Caco-2 (cell line): ENCODE measurements at regions not wholly inside any gene's neighbourhood (a gene's known extent, or its start where the extent isn't known, plus 50 kb on each side); places are given as distances from the start of the nearest gene placed in this dataset.

ENCODE experiments used
- BruUV-seq: library from RNA; stranded (reverse); fragments of 400-500 nt; replicated peaks from 2 replicates; lab custom pipeline; 2021; lab: Mats Ljungman, UMichigan
- CTCF ChIA-PET: fragments of 300-600 bp; sonication (Branson Sonifier 250); formaldehyde crosslinking; loops from one replicate; lab custom pipeline; 2022; ENCODE audit warnings: antibody characterized with exemption; lab: Charles Lee
- POLR2A ChIA-PET: fragments of 300-600 bp; sonication (Branson Sonifier 250); formaldehyde crosslinking; loops from one replicate; lab custom pipeline; 2022; ENCODE audit warnings: antibody characterized with exemption; lab: Charles Lee
- DNase-seq, 2 experiments: peaks; one replicate each; pipeline versions ENCODE4 v3.0.0 to v3.0.0-alpha.2; 2020 to 2022
- H3K27me3 ChIP-seq: replicated peaks from 2 replicates; pipeline ENCODE4 v1.6.0; 2011; ENCODE audit warnings: low read length; ENCODE audit not compliant: control insufficient read depth, insufficient read depth
- H3K36me3 ChIP-seq: 2 replicates; pipeline ENCODE4 v1.5.1; 2011; ENCODE audit warnings: low read length; ENCODE audit not compliant: control insufficient read depth, insufficient read depth
- H3K4me1 ChIP-seq: fragments of 250-450 bp; sonication (Bioruptor Pico); 2 replicates; pipeline ENCODE4 v1.5.1; 2020; ENCODE audit warnings: mild to moderate bottlenecking
- H3K4me3 ChIP-seq: 2 replicates; pipeline ENCODE4 v1.5.1; 2011; ENCODE audit warnings: low read depth, mild to moderate bottlenecking, control low read depth, low read length
- H3K9me3 ChIP-seq: fragments of 250-450 bp; sonication (Bioruptor Pico); 2 replicates; pipeline ENCODE4 v1.5.1; 2020; ENCODE audit warnings: mild to moderate bottlenecking, moderate library complexity
- H3K27ac Mint-ChIP-seq: one replicate; pipeline ENCODE4 v1.8.0; 2022; ENCODE audit warnings: mixed read lengths; ENCODE audit not compliant: unreplicated experiment
- H3K27me3 Mint-ChIP-seq: one replicate; pipeline ENCODE4 v1.8.0; 2022; ENCODE audit warnings: mixed read lengths; ENCODE audit not compliant: insufficient read depth, unreplicated experiment
- H3K36me3 Mint-ChIP-seq: one replicate; pipeline ENCODE4 v1.8.0; 2022; ENCODE audit warnings: mild to moderate bottlenecking, mixed read lengths; ENCODE audit not compliant: insufficient read depth, unreplicated experiment
- H3K4me1 Mint-ChIP-seq: one replicate; pipeline ENCODE4 v1.8.0; 2022; ENCODE audit warnings: low read depth, mixed read lengths; ENCODE audit not compliant: unreplicated experiment
- H3K4me3 Mint-ChIP-seq: one replicate; pipeline ENCODE4 v1.8.0; 2022; ENCODE audit warnings: mild to moderate bottlenecking, moderate library complexity, mixed read lengths; ENCODE audit not compliant: unreplicated experiment
- H3K9me3 Mint-ChIP-seq: one replicate; pipeline ENCODE4 v1.8.0; 2022; ENCODE audit warnings: mixed read lengths; ENCODE audit not compliant: unreplicated experiment
- intact Hi-C: fragments of 100-400 bp; cut with micrococcal nuclease; formaldehyde crosslinking; loops from one replicate; pipeline ENCODE4 v1.10.0; 2022; ENCODE audit not compliant: unreplicated experiment
- TF ChIP-seq, protein P1 (sequence below), 2 experiments: fragments of 200-600 bp in 1 of 2; IDR thresholded peaks; 1 replicate in 1 of 2; 2 replicates in 1 of 2; pipeline versions ENCODE4 v1.5.1 to v1.8.0; 2011 to 2022; ENCODE audit warnings: antibody characterized with exemption in 1 of 2, control low read depth in 1 of 2, inconsistent platforms in 1 of 2, low read depth in 1 of 2, low read length in 1 of 2, mild to moderate bottlenecking in 1 of 2, moderate library complexity in 1 of 2; ENCODE audit not compliant: insufficient read depth in 1 of 2, severe bottlenecking in 1 of 2, unreplicated experiment in 1 of 2

DNA sequence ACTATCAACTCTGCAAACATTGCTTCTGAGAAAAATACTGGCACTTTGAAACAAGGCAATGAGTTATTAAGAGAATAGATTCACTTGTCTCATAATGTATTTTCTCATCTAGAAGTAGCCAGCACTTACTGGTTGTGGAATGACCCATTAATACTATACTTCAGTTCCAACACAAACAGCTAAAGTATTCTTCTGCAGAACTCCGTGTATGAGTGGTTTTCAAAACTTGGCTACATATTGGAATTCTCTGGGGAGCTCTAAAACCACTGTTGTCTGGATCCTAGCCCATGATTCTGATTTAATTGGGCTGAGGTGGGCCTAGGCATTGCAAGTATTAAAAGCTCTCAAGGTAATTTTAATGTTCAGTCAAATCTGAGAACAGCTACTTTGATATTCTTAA, 1416.4 kb upstream of the RAG2 start:
- DNase-seq, result no peak
- intact Hi-C loops, result no loop called here
- no TSS peak for BruUV-seq
- TF ChIP-seq, protein P1, sequence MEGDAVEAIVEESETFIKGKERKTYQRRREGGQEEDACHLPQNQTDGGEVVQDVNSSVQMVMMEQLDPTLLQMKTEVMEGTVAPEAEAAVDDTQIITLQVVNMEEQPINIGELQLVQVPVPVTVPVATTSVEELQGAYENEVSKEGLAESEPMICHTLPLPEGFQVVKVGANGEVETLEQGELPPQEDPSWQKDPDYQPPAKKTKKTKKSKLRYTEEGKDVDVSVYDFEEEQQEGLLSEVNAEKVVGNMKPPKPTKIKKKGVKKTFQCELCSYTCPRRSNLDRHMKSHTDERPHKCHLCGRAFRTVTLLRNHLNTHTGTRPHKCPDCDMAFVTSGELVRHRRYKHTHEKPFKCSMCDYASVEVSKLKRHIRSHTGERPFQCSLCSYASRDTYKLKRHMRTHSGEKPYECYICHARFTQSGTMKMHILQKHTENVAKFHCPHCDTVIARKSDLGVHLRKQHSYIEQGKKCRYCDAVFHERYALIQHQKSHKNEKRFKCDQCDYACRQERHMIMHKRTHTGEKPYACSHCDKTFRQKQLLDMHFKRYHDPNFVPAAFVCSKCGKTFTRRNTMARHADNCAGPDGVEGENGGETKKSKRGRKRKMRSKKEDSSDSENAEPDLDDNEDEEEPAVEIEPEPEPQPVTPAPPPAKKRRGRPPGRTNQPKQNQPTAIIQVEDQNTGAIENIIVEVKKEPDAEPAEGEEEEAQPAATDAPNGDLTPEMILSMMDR (IDR thresholded peaks at IDR 0.05; ENCODE audit: insufficient read depth in 1 of 2, low read depth in 1 of 2, low read length in 1 of 2, severe bottlenecking in 1 of 2, unreplicated experiment in 1 of 2), result no peak
- Histone ChIP-seq H3K4me1 (no peaks in the 10 kb centered on the region), H3K4me3 (no peak overlapping the region), H3K36me3 (no peaks in the 10 kb centered on the region), H3K9me3 (no peaks in the 10 kb centered on the region), H3K27me3 (no peaks in the 10 kb centered on the region)
- no peaks in the 10 kb centered on the region for H3K36me3 Mint-ChIP-seq
- ChIA-PET CTCF (no interaction called here), POLR2A (no interaction called here)
- H3K9me3 Mint-ChIP-seq, result no peaks in the 10 kb centered on the region
- H3K4me1 Mint-ChIP-seq, result no peaks in the 10 kb centered on the region
- no peaks in the 10 kb centered on the region for H3K27me3 Mint-ChIP-seq
- H3K27ac Mint-ChIP-seq, result no peak overlapping the region
- H3K4me3 Mint-ChIP-seq, result no peak overlapping the region

DNA sequence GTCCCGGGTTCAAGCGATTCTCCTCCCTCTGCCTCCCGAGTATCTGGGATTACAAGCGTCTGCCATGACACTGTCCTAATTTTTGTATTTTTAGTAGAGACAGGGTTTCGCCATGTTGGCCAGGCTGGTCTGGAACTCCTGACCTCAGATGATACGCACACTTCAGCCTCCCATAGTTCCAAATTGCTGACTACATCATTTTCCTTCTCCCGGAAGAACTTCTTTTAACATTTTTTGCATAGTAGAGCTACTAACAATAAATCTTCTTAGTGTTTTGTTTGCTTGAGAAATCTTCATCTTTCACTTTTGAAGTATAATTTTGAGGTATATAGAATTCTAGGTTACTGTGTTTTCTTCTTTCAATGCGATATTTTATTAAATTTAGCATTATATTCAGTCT, 1415.1 kb upstream of the RAG2 start:
- no peak for DNase-seq
- Histone ChIP-seq H3K4me3 (no peak overlapping the region), H3K9me3 (no peaks in the 10 kb centered on the region), H3K4me1 (no peaks in the 10 kb centered on the region), H3K36me3 (no peaks in the 10 kb centered on the region), H3K27me3 (no peaks in the 10 kb centered on the region)
- Mint-ChIP-seq H3K4me1 (no peaks in the 10 kb centered on the region), H3K4me3 (no peak overlapping the region), H3K27ac (no peak overlapping the region), H3K36me3 (no peaks in the 10 kb centered on the region), H3K27me3 (no peaks in the 10 kb centered on the region), H3K9me3 (no peaks in the 10 kb centered on the region)
- ChIA-PET POLR2A (no interaction called here), CTCF (no interaction called here)
- no TSS peak for BruUV-seq
- intact Hi-C loops, result no loop called here
- TF ChIP-seq, protein P1 (IDR thresholded peaks at IDR 0.05; ENCODE audit: insufficient read depth in 1 of 2, low read depth in 1 of 2, low read length in 1 of 2, severe bottlenecking in 1 of 2, unreplicated experiment in 1 of 2), result no peak

DNA sequence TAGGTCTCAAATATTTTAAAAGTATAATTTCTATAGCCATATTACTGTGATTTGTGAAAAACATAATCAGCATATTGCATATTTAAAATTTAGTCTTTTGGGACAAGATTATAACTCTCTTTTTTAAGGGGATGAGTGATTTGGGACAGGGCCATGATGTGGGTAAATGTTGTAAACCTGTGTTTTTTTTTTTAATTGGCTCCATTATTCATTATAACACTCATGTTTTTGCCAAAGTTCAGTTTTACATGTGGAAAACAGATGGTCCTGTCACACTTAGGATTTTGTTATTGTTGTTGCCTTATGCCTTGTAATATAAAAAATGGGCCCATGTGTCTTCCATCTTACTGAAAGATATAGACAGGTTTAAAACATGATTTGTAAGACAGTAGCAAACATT, 1413.5 kb upstream of the RAG2 start:
- intact Hi-C loops, result no loop called here
- Mint-ChIP-seq H3K36me3 (no peaks in the 10 kb centered on the region), H3K9me3 (no peaks in the 10 kb centered on the region), H3K4me3 (no peak overlapping the region), H3K4me1 (no peaks in the 10 kb centered on the region), H3K27me3 (no peaks in the 10 kb centered on the region), H3K27ac (no peak overlapping the region)
- Histone ChIP-seq H3K4me1 (no peaks in the 10 kb centered on the region), H3K36me3 (no peaks in the 10 kb centered on the region), H3K9me3 (no peaks in the 10 kb centered on the region), H3K27me3 (no peaks in the 10 kb centered on the region), H3K4me3 (no peak overlapping the region)
- ChIA-PET CTCF (no interaction called here), POLR2A (no interaction called here)
- DNase-seq, result no peak
- no TSS peak for BruUV-seq
- TF ChIP-seq, protein P1 (IDR thresholded peaks at IDR 0.05; ENCODE audit: insufficient read depth in 1 of 2, low read depth in 1 of 2, low read length in 1 of 2, severe bottlenecking in 1 of 2, unreplicated experiment in 1 of 2), result no peak
